Fibroblast of the aortic adventitia (primary cell): ENCODE measurements at regions not wholly inside any gene's neighbourhood (a gene's known extent, or its start where the extent isn't known, plus 50 kb on each side); places are given as distances from the start of the nearest gene placed in this dataset.
"Not testable (repeated sequence)": the region's sequence is repeated elsewhere in the genome, so short reads cannot be mapped to it uniquely, and the experiment has no call there.

ENCODE experiments used
- DNase-seq: peaks from one replicate; pipeline ENCODE4 v3.0.0-alpha.2; 2010; ENCODE audit warnings: low read depth
- H3K4me3 ChIP-seq: 2 replicates; pipeline ENCODE4 v1.5.1; 2011; ENCODE audit warnings: low read depth, mild to moderate bottlenecking, control low read depth, low read length, moderate library complexity
- TF ChIP-seq, protein P1 (sequence below): IDR thresholded peaks from 2 replicates; pipeline ENCODE4 v1.5.1; 2011; ENCODE audit warnings: mild to moderate bottlenecking, low read length, control low read depth, inconsistent platforms; ENCODE audit not compliant: insufficient read depth

DNA sequence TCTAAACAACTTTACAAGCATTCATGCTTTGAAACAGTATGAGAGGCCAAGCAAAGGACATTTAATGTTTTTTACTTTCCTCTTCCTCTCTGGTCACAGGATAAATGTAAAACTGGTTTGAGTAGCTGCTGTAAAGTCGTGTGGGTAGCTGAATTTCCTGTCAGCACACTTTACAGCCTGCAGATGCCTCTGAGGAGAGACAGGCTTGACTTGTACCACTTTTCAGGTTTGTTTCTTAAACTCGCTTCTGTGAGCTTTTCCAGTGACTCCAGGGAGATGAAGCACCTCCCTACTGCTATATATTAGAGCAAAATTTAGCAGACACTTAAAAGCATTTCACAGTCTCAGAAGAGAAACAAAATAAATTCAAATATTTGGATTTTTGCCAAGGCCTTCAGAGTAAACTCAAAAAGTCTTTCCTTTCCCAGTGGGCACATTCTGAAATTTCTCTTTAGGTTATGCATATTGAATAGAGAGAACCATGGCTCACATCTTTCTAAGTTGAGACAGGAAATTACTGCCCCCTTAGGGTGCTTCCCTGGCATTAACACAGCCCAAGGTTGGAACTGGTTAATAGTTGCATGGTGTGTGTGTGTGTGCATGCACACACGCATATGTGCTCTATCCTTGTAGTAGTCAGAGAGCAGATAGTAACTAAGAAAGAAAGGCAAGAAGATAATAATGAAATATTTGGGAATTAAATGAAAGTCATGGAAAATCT lies 557.3 kb upstream of the MIS18BP1 start:
- no peak for DNase-seq
- H3K4me3 ChIP-seq, result no peak overlapping the region
- TF ChIP-seq, protein P1, sequence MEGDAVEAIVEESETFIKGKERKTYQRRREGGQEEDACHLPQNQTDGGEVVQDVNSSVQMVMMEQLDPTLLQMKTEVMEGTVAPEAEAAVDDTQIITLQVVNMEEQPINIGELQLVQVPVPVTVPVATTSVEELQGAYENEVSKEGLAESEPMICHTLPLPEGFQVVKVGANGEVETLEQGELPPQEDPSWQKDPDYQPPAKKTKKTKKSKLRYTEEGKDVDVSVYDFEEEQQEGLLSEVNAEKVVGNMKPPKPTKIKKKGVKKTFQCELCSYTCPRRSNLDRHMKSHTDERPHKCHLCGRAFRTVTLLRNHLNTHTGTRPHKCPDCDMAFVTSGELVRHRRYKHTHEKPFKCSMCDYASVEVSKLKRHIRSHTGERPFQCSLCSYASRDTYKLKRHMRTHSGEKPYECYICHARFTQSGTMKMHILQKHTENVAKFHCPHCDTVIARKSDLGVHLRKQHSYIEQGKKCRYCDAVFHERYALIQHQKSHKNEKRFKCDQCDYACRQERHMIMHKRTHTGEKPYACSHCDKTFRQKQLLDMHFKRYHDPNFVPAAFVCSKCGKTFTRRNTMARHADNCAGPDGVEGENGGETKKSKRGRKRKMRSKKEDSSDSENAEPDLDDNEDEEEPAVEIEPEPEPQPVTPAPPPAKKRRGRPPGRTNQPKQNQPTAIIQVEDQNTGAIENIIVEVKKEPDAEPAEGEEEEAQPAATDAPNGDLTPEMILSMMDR, result no peak

DNA sequence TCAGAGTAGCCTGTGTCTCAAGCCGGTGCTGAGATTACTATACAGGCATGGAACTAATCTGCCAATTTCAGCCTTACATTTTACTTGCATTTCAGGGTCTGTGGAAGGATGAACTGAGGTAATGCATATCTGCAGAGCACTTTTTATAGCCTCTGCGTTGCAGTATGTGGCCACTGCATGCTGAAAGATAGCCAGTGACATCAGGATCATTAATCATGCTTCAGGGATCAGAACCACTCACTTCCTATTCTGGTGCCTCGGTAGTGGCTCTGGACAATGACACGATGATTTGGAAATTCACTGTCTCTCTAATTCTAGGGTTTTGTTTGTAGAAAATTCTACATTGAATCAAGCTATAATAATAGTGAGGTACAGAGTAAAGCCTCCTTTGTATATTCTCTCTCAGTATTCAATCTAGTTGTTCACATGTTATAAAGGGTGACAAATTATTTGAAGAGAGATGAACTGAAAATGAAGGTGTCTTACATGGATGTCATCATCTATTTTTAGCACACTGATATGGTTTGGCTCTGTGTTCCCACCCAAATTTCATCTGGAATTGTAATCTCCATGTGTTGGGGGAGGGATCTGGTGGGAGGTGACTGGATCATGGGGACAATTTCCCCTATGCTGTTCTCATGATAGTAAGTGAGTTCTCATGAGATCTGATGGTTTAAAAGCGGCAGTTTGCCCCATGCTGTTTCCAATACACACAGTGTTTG lies 554.3 kb upstream of the MIS18BP1 start:
- no peak for DNase-seq
- TF ChIP-seq, protein P1, result no peak
- no peak overlapping the region for H3K4me3 ChIP-seq

DNA sequence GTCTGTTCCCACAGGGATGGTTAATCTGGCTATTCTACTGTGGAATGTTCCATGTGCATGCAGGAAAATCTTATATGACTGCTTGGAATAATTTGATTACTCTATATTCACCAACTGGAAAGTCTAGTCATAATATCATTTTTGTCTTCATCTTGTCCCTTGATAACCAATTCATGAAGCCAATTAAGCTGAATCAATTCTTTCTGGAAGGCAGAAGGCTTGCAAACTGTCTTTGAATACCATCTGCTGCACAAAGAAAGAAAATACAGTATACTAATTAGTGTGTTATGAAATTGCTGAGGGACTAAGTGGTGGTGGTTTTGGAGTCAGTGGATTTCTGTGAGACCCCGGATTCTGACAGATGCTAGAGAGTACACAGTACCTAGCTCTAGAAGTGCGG lies 546.5 kb upstream of the MIS18BP1 start:
- no peak for DNase-seq
- no peak overlapping the region for H3K4me3 ChIP-seq
- TF ChIP-seq, protein P1, result no peak

DNA sequence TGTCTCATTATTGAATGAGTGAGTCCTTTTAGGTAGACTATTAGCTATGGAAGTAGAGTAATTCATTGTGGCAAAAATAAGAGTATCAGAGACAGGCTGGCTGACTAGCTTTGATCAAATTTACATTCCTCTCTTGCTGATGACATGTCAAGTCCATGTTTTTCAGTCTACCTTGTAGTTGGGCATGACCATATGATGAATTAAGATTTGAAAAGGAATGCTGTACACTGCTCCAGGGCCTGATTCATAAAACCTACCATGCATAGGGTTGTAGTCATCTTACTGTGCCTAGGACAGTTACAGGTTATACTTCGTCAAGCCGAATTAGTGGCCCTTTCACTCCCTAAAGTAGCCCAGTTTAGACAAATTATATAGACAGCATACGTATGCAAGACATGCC lies 545.7 kb upstream of the MIS18BP1 start:
- TF ChIP-seq, protein P1, result no peak
- no peak for DNase-seq
- H3K4me3 ChIP-seq, result no peak overlapping the region

DNA sequence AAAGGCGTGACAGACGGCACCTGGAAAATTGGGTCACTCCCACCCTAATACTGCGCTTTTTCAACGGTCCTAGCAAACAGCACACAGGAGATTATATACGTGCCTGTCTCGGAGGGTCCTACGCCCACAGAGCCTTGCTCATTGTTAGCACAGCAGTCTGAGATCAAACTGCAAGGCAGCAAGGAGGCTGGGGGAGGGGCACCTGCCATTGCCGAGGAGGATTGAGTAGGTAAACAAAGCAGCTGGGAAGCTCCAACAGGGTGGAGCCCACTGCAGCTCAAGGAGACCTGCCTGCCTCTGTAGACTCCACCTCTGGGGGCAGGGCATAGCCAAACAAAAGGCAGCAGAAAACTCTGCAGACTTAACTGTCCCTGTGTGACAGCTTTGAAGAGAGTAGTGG lies 543.0 kb upstream of the MIS18BP1 start:
- DNase-seq, H3K4me3 ChIP-seq: not testable (repeated sequence)

DNA sequence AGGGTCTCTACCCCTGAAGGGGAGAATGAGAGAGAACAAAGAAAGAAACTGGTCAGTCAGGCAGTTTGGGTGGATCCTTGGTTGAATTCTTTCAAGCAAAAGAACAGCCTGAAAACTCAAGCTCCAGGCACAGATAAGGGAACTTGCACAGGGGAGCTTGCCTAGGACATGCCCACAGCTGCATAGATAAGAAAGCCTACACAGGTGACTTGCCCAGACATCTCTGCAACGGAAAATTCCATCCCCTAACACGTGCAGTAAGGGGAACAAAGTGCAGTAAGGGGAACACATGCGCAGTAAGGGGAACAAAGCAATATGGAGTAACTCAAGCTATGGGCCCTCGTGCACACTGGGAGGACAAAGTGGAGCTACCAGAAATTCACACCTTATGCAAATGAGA lies 540.1 kb upstream of the MIS18BP1 start:
- TF ChIP-seq, protein P1, result no peak
- DNase-seq, result no peak
- no peak overlapping the region for H3K4me3 ChIP-seq

DNA sequence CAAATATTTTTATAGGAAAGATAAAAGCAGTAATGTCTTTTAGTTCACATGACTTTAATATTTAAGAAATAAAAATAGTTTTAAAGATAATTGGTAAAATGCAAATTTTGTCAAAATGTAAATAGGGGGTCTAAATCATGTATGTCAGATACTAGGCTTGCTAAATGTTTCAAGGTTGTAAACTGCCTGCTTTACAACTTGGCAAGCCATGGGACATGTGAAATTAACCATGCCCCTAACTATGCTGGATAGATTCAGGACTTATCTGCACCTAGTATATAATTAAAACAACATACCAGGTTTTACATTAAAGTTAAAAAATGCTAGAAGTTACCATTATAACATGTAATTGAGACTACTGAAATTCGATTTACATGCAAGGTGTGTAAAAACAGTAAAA lies 537.3 kb upstream of the MIS18BP1 start:
- no peak overlapping the region for H3K4me3 ChIP-seq
- no peak for DNase-seq
- TF ChIP-seq, protein P1, result no peak
